IMR-90 (cell line): ENCODE measurements at regions not wholly inside any gene's neighbourhood (a gene's known extent, or its start where the extent isn't known, plus 50 kb on each side); places are given as distances from the start of the nearest gene placed in this dataset.

Experiments used
- ATAC-seq: fragments of 200-7000 bp; cut with Tn5 transposase; 2 replicates; pipeline ENCODE4 v1.9.1; 2020; ENCODE audit warnings: low read depth, mild to moderate bottlenecking, moderate library complexity
- BruUV-seq: library from RNA; stranded (reverse); fragments of 400-500 nt; replicated peaks from 2 replicates; lab custom pipeline; 2021; lab: Mats Ljungman, UMichigan
- CTCF ChIA-PET: fragments of 300-600 bp; formaldehyde crosslinking; extraction: SDS; loops from one replicate; lab custom pipeline; 2021; ENCODE audit warnings: antibody characterized with exemption; lab: Yijun Ruan, JAX
- POLR2A ChIA-PET: fragments of 300-600 bp; sonication (Branson Sonifier 250); formaldehyde crosslinking; loops from one replicate; lab custom pipeline; 2022; ENCODE audit warnings: antibody characterized with exemption; ENCODE audit not compliant: unreplicated experiment; lab: Charles Lee
- DNase-seq: peaks from one replicate; pipeline ENCODE4 v3.0.0; 2013
- H2AFZ ChIP-seq: replicated peaks from 2 replicates; pipeline ENCODE3; 2013; ENCODE audit warnings: low read length, mild to moderate bottlenecking; ENCODE audit not compliant: poor library complexity
- H2AK5ac ChIP-seq: 2 replicates; pipeline ENCODE4 v1.6.1; 2013; ENCODE audit warnings: low read depth, low read length, inconsistent platforms
- H2AK9ac ChIP-seq: replicated peaks from 2 replicates; pipeline ENCODE3; 2013; ENCODE audit warnings: mild to moderate bottlenecking, low read depth, low read length, moderate library complexity; ENCODE audit not compliant: poor library complexity
- H2BK120ac ChIP-seq: 2 replicates; pipeline ENCODE4 v1.6.1; 2013; ENCODE audit warnings: low read depth, low read length, inconsistent platforms
- H2BK15ac ChIP-seq: 3 replicates; pipeline ENCODE4 v1.6.1; 2013; ENCODE audit warnings: low read depth, low read length, inconsistent platforms
- H2BK20ac ChIP-seq: 2 replicates; pipeline ENCODE4 v1.6.1; 2013; ENCODE audit warnings: low read depth, mild to moderate bottlenecking, inconsistent platforms, low read length, moderate library complexity
- H2BK5ac ChIP-seq: 2 replicates; pipeline ENCODE4 v1.6.1; 2013; ENCODE audit warnings: mild to moderate bottlenecking, low read depth, low read length, inconsistent platforms; ENCODE audit not compliant: poor library complexity, severe bottlenecking
- H3K14ac ChIP-seq: replicated peaks from 2 replicates; pipeline ENCODE4 v1.6.1; 2013; ENCODE audit warnings: low read depth, low read length, inconsistent platforms
- H3K18ac ChIP-seq: 2 replicates; pipeline ENCODE4 v1.6.1; 2013; ENCODE audit warnings: low read depth, low read length, control low read depth
- H3K23ac ChIP-seq: 2 replicates; pipeline ENCODE4 v1.6.1; 2013; ENCODE audit warnings: low read depth, low read length, inconsistent platforms
- H3K27ac ChIP-seq: 2 replicates; pipeline ENCODE4 v1.5.1; 2013; ENCODE audit warnings: mild to moderate bottlenecking, control low read depth, low read length; ENCODE audit not compliant: insufficient read depth
- H3K27me3 ChIP-seq: 2 replicates; pipeline ENCODE4 v1.6.1; 2013; ENCODE audit warnings: low read length; ENCODE audit not compliant: control insufficient read depth, insufficient read depth
- H3K36me3 ChIP-seq: 2 replicates; pipeline ENCODE4 v1.6.1; 2013; ENCODE audit warnings: low read length, mixed read lengths; ENCODE audit not compliant: control insufficient read depth, insufficient read depth
- H3K4ac ChIP-seq: 2 replicates; pipeline ENCODE4 v1.6.1; 2013; ENCODE audit warnings: low read depth, low read length, inconsistent platforms
- H3K4me1 ChIP-seq: 2 replicates; pipeline ENCODE4 v1.6.1; 2013; ENCODE audit warnings: low read length, mixed read lengths; ENCODE audit not compliant: control insufficient read depth, insufficient read depth
- H3K4me2 ChIP-seq: 2 replicates; pipeline ENCODE4 v1.6.1; 2013; ENCODE audit warnings: low read depth, mild to moderate bottlenecking, control low read depth, low read length, moderate library complexity
- H3K4me3 ChIP-seq: 2 replicates; pipeline ENCODE4 v1.5.1; 2013; ENCODE audit warnings: low read depth, mild to moderate bottlenecking, control low read depth, low read length, moderate library complexity; ENCODE audit not compliant: insufficient read depth
- H3K56ac ChIP-seq: 2 replicates; pipeline ENCODE4 v1.6.1; 2013; ENCODE audit warnings: low read length, inconsistent platforms; ENCODE audit not compliant: insufficient read depth; ENCODE audit errors: extremely low read depth
- H3K79me1 ChIP-seq, 2 experiments: 2 replicates each; pipeline ENCODE4 v1.6.1; 2013; ENCODE audit warnings: low read length in 2 of 2, inconsistent platforms in 1 of 2, low read depth in 1 of 2
- H3K9ac ChIP-seq: 2 replicates; pipeline ENCODE4 v1.6.1; 2013; ENCODE audit warnings: low read depth, low read length, control low read depth
- H3K9me1 ChIP-seq: 2 replicates; pipeline ENCODE4 v1.6.1; 2013; ENCODE audit warnings: low read length, inconsistent platforms; ENCODE audit not compliant: insufficient read depth
- H3K9me3 ChIP-seq: 2 replicates; pipeline ENCODE4 v1.6.1; 2013; ENCODE audit warnings: low read length; ENCODE audit not compliant: control insufficient read depth, insufficient read depth
- H4K20me1 ChIP-seq: 2 replicates; pipeline ENCODE4 v1.6.1; 2013; ENCODE audit warnings: low read length, inconsistent platforms; ENCODE audit not compliant: insufficient read depth
- H4K5ac ChIP-seq: 2 replicates; pipeline ENCODE4 v1.6.1; 2013; ENCODE audit warnings: mild to moderate bottlenecking, low read depth, low read length, control low read depth
- H4K8ac ChIP-seq, 2 experiments: 2 replicates each; pipeline ENCODE4 v1.6.1; 2013; ENCODE audit warnings: low read depth in 2 of 2, low read length in 2 of 2, control low read depth in 1 of 2, inconsistent platforms in 1 of 2
- H4K91ac ChIP-seq: 2 replicates; pipeline ENCODE4 v1.6.1; 2013; ENCODE audit warnings: low read depth, low read length, inconsistent platforms; ENCODE audit not compliant: insufficient read depth
- CEBPB ChIP-seq: IDR thresholded peaks from 2 replicates; pipeline ENCODE4 v1.6.1; 2012; ENCODE audit warnings: low read depth, low read length, improper control_type of control experiment
- WGBS, 2 experiments: methylation state at CpG; one replicate each; pipeline versions ENCODE4 v1.1.5 to v1.1.7; 2013; ENCODE audit warnings: missing lambda C conversion rate in 2 of 2; ENCODE audit not compliant: insufficient read length in 1 of 2; ENCODE audit errors: extremely low coverage in 2 of 2; 5-methylcytosine and 5-hydroxymethylcytosine counted together
- dilution Hi-C: fragments of 300-500 bp; cut with HindIII; formaldehyde crosslinking; loops from one replicate; pipeline ENCODE4 v1.14.3; 2018; ENCODE audit warnings: low sequenced_read_pairs; ENCODE audit not compliant: unreplicated experiment
- in situ Hi-C: fragments of 300-500 bp; cut with MboI; formaldehyde crosslinking; loops from 3 replicates; pipeline ENCODE4 v1.14.3; 2019; ENCODE audit warnings: low sequenced_read_pairs, inconsistent platforms, mixed read lengths
- intact Hi-C: fragments of 100-400 bp; cut with micrococcal nuclease; formaldehyde crosslinking; loops from 2 replicates; pipeline ENCODE4 v1.10.0; 2022

- dilution Hi-C loops, result no loop called here
- no peak overlapping the region for H4K8ac ChIP-seq
- ATAC-seq (no peak), DNase-seq (no peak)
- no peak overlapping the region for H2BK20ac ChIP-seq
- no peak overlapping the region for H4K5ac ChIP-seq
- H3K23ac ChIP-seq, result no peak overlapping the region
- no peak overlapping the region for H2BK15ac ChIP-seq
- no peak overlapping the region for H3K9ac ChIP-seq
- no peak overlapping the region for H3K4me2 ChIP-seq
- no peak overlapping the region for H3K14ac ChIP-seq
- no peaks in the 10 kb centered on the region for H3K36me3 ChIP-seq
- H2AK5ac ChIP-seq, result no peak overlapping the region
- ChIA-PET POLR2A (no interaction called here), CTCF (no interaction called here)
- H3K27me3 ChIP-seq, result no peaks in the 10 kb centered on the region
- peaks cover 42% of the 10 kb centered on the region for H3K9me3 ChIP-seq
- WGBS, 2 experiments, result no CpG with 5 or more reads among the region's 3 CpGs
- no peak overlapping the region for H3K4ac ChIP-seq
- in situ Hi-C loops, result no loop called here
- BruUV-seq, result no TSS peak
- no peak overlapping the region for H4K91ac ChIP-seq
- no peaks in the 10 kb centered on the region for H3K9me1 ChIP-seq
- no peaks in the 10 kb centered on the region for H4K20me1 ChIP-seq
- no peaks in the 10 kb centered on the region for H3K4me1 ChIP-seq
- no peak overlapping the region for H3K27ac ChIP-seq
- H3K18ac ChIP-seq, result no peak overlapping the region
- intact Hi-C loops, result no loop called here
- TF ChIP-seq CEBPB, result no peak
- no peak overlapping the region for H2AK9ac ChIP-seq
- H2BK5ac ChIP-seq, result no peak overlapping the region
- no peaks in the 10 kb centered on the region for H3K79me1 ChIP-seq
- no peak overlapping the region for H3K4me3 ChIP-seq
- no peak overlapping the region for H2AFZ ChIP-seq
- H3K56ac ChIP-seq, result no peak overlapping the region
- H2BK120ac ChIP-seq, result no peak overlapping the region
These were observed 98.4 kb downstream of the C1orf94 start for GRCh38 chr1:34275150-34275549.
